HG03432 (cell line): ENCODE measurements at regions not wholly inside any gene's neighbourhood (a gene's known extent, or its start where the extent isn't known, plus 50 kb on each side); places are given as distances from the start of the nearest gene placed in this dataset.

Source experiments
- ATAC-seq: cut with Tn5 transposase; IDR thresholded peaks from one replicate; pipeline ENCODE4 v1.9.1; 2021; ENCODE audit warnings: mild to moderate bottlenecking, moderate library complexity; ENCODE audit not compliant: unreplicated experiment

- no peak for ATAC-seq
Observed at GRCh38 chr3:117735481-117736101, 1026.0 kb downstream of the TUSC7 start.

GRCh38 chr3:117736846-117737245 lies 1027.3 kb downstream of the TUSC7 start:
- no peak for ATAC-seq

- no peak for ATAC-seq
Observed at GRCh38 chr3:117743993-117744392, 1034.4 kb downstream of the TUSC7 start.

GRCh38 chr3:117744935-117745334 lies 1035.4 kb downstream of the TUSC7 start:
- ATAC-seq: no peak

GRCh38 chr3:117745516-117745915 lies 1035.9 kb downstream of the TUSC7 start:
- ATAC-seq: no peak

GRCh38 chr3:117746066-117746465 lies 1036.5 kb downstream of the TUSC7 start:
- no peak for ATAC-seq

GRCh38 chr3:117748131-117748530 lies 1038.6 kb downstream of the TUSC7 start:
- ATAC-seq: no peak

GRCh38 chr3:117750674-117751269 lies 1041.2 kb downstream of the TUSC7 start:
- ATAC-seq: no peak

- no peak for ATAC-seq
Observed at GRCh38 chr3:117751651-117752050, 1042.1 kb downstream of the TUSC7 start.

- no peak for ATAC-seq
Observed at GRCh38 chr3:117752984-117753717, 1043.6 kb downstream of the TUSC7 start.

- no peak for ATAC-seq
Observed at GRCh38 chr3:117754058-117754457, 1044.5 kb downstream of the TUSC7 start.

- ATAC-seq: no peak
Observed at GRCh38 chr3:117754841-117755240, 1045.3 kb downstream of the TUSC7 start.

- no peak for ATAC-seq
Observed at GRCh38 chr3:117756563-117756962, 1047.0 kb downstream of the TUSC7 start.

GRCh38 chr3:117761703-117762620 lies 1052.4 kb downstream of the TUSC7 start:
- no peak for ATAC-seq

GRCh38 chr3:117762621-117763037 lies 1053.0 kb downstream of the TUSC7 start:
- ATAC-seq: no peak

GRCh38 chr3:117763561-117763960 lies 1054.0 kb downstream of the TUSC7 start:
- no peak for ATAC-seq

- no peak for ATAC-seq
Observed at GRCh38 chr3:117768581-117768980, 1059.0 kb downstream of the TUSC7 start.

GRCh38 chr3:117774130-117774529 lies 1064.6 kb downstream of the TUSC7 start:
- no peak for ATAC-seq

- ATAC-seq: no peak
Observed at GRCh38 chr3:117786349-117786748, 1076.8 kb downstream of the TUSC7 start.

GRCh38 chr3:117788061-117788460 lies 1078.5 kb downstream of the TUSC7 start:
- no peak for ATAC-seq

GRCh38 chr3:117788506-117788905 lies 1078.9 kb downstream of the TUSC7 start:
- ATAC-seq: no peak
